GM12878 (cell line): ENCODE measurements at regions not wholly inside any gene's neighbourhood (a gene's known extent, or its start where the extent isn't known, plus 50 kb on each side); places are given as distances from the start of the nearest gene placed in this dataset.

ENCODE experiments used
- ATAC-seq: fragments of 200-7000 bp; cut with Tn5 transposase; 3 replicates; pipeline ENCODE4 v1.9.1; 2020; ENCODE audit warnings: mild to moderate bottlenecking, moderate library complexity
- BruUV-seq: library from RNA; stranded (reverse); fragments of 400-500 nt; replicated peaks from 2 replicates; lab custom pipeline; 2021; lab: Mats Ljungman, UMichigan
- CTCF ChIA-PET: fragments of 300-600 bp; sonication (Branson Sonifier 250); formaldehyde crosslinking; extraction: SDS; loops from one replicate; lab custom pipeline; 2021; ENCODE audit warnings: inconsistent platforms; lab: Yijun Ruan, JAX
- POLR2A ChIA-PET: fragments of 350-600 bp; formaldehyde crosslinking; extraction: SDS; loops from one replicate; lab custom pipeline; 2021; ENCODE audit warnings: inconsistent platforms; lab: Charles Lee
- RAD21 ChIA-PET: fragments of 300-600 bp; sonication (Branson Sonifier 250); formaldehyde crosslinking; loops from one replicate; lab custom pipeline; 2023; ENCODE audit warnings: antibody characterized with exemption; ENCODE audit not compliant: unreplicated experiment; lab: Charles Lee
- SMC1A ChIA-PET: fragments of 300-600 bp; sonication (Branson Sonifier 250); formaldehyde crosslinking; loops from one replicate; lab custom pipeline; 2023; ENCODE audit not compliant: unreplicated experiment, uncharacterized antibody; lab: Charles Lee
- DNase-seq: peaks from one replicate; pipeline ENCODE4 v3.0.0-alpha.2; 2011; ENCODE audit warnings: low read depth, low spot score
- FAIRE-seq: peaks from 3 replicates; lab custom pipeline; 2011; peaks lifted over from hg19 to GRCh38; lab: Jason Lieb, UNC
- H2AFZ ChIP-seq: 2 replicates; pipeline ENCODE4 v1.6.0; 2011; ENCODE audit warnings: low read depth, low read length, control low read depth; ENCODE audit not compliant: control insufficient read depth
- H3K27ac ChIP-seq: 2 replicates; pipeline ENCODE4 v1.5.1; 2011; ENCODE audit warnings: control low read depth; ENCODE audit not compliant: control insufficient read depth, insufficient read depth
- H3K27me3 ChIP-seq, 2 experiments: replicated peaks in 1 of 2; 2 replicates each; pipeline versions ENCODE4 v1.6.0 to v1.6.1; 2011; ENCODE audit warnings: low read length in 1 of 2; ENCODE audit not compliant: control insufficient read depth in 2 of 2, insufficient read depth in 2 of 2
- H3K36me3 ChIP-seq, 2 experiments: 2 replicates each; pipeline ENCODE4 v1.5.1; 2011; ENCODE audit warnings: low read length in 1 of 2; ENCODE audit not compliant: control insufficient read depth in 2 of 2, insufficient read depth in 2 of 2
- H3K4me1 ChIP-seq: 2 replicates; pipeline ENCODE4 v1.6.1; 2011; ENCODE audit warnings: mild to moderate bottlenecking, low read length, moderate library complexity, mixed read lengths; ENCODE audit not compliant: control insufficient read depth, insufficient read depth
- H3K4me2 ChIP-seq: 2 replicates; pipeline ENCODE4 v1.6.0; 2011; ENCODE audit warnings: control low read depth; ENCODE audit not compliant: control insufficient read depth, insufficient read depth
- H3K4me3 ChIP-seq: fragments of 200-600 bp; sonication (generic); 2 replicates; pipeline ENCODE4 v1.5.1; 2016
- H3K79me2 ChIP-seq: 2 replicates; pipeline ENCODE4 v1.6.0; 2011; ENCODE audit warnings: low read length; ENCODE audit not compliant: control insufficient read depth, insufficient read depth
- H3K9ac ChIP-seq: 2 replicates; pipeline ENCODE4 v1.8.0; 2011; ENCODE audit warnings: low read length, control low read depth, mixed read lengths; ENCODE audit not compliant: control insufficient read depth, insufficient read depth
- H3K9me3 ChIP-seq: replicated peaks from 3 replicates; pipeline ENCODE4 v1.5.1; 2011; ENCODE audit warnings: mild to moderate bottlenecking, low read length; ENCODE audit not compliant: control insufficient read depth, insufficient read depth
- H4K20me1 ChIP-seq: 2 replicates; pipeline ENCODE4 v1.6.0; 2011; ENCODE audit not compliant: control insufficient read depth, insufficient read depth
- CBX5 ChIP-seq: sonication (generic); IDR thresholded peaks from 2 replicates; pipeline ENCODE4 v1.6.1; 2016; ENCODE audit warnings: low read depth, moderate library complexity, mild to moderate bottlenecking, inconsistent platforms
- CUX1 ChIP-seq: IDR thresholded peaks from 2 replicates; pipeline ENCODE4 v1.6.1; 2012; ENCODE audit warnings: improper control_type of control experiment, low read depth, low read length; ENCODE audit not compliant: insufficient replicate concordance
- E2F8 ChIP-seq: fragments of 450-650 bp; IDR thresholded peaks from 2 replicates; pipeline ENCODE4 v1.6.1; 2018; ENCODE audit warnings: mild to moderate bottlenecking, low read depth, moderate library complexity; ENCODE audit not compliant: partially characterized antibody
- FOXK2 ChIP-seq: fragments of 450-650 bp; IDR thresholded peaks from 2 replicates; pipeline ENCODE4 v1.6.1; 2017; ENCODE audit warnings: mild to moderate bottlenecking, moderate library complexity
- IRF4 ChIP-seq: IDR thresholded peaks from 2 replicates; pipeline ENCODE4 v1.6.1; 2011; ENCODE audit warnings: low read depth, low read length
- JUNB ChIP-seq: IDR thresholded peaks from 2 replicates; pipeline ENCODE4 v1.6.1; 2016; ENCODE audit warnings: antibody characterized with exemption, mild to moderate bottlenecking
- KLF5 ChIP-seq: fragments of 450-650 bp; IDR thresholded peaks from 2 replicates; pipeline ENCODE4 v1.6.1; 2014; ENCODE audit warnings: mild to moderate bottlenecking; ENCODE audit not compliant: partially characterized antibody
- MTA2 ChIP-seq: fragments of 450-650 bp; IDR thresholded peaks from 2 replicates; pipeline ENCODE4 v1.6.1; 2016; ENCODE audit warnings: low read depth, mild to moderate bottlenecking, moderate library complexity
- PAX8 ChIP-seq: fragments of 450-650 bp; IDR thresholded peaks from 2 replicates; pipeline ENCODE4 v1.6.1; 2017; ENCODE audit warnings: mild to moderate bottlenecking, moderate library complexity
- POLR2AphosphoS5 ChIP-seq: IDR thresholded peaks from 2 replicates; pipeline ENCODE4 v1.6.1; 2011; ENCODE audit warnings: mild to moderate bottlenecking, low read length, inconsistent platforms
- SIN3A ChIP-seq: IDR thresholded peaks from 2 replicates; pipeline ENCODE4 v1.6.1; 2012; ENCODE audit warnings: low read depth, low read length, improper control_type of control experiment
- SIX5 ChIP-seq: IDR thresholded peaks from 2 replicates; pipeline ENCODE4 v1.6.1; 2011; ENCODE audit warnings: mild to moderate bottlenecking, low read depth, low read length, moderate library complexity; ENCODE audit not compliant: severe bottlenecking
- SUPT20H ChIP-seq: IDR thresholded peaks from 2 replicates; pipeline ENCODE4 v1.6.1; 2011; ENCODE audit warnings: low read depth, mild to moderate bottlenecking, low read length, moderate library complexity, borderline replicate concordance; ENCODE audit not compliant: control insufficient read depth
- YBX1 ChIP-seq: fragments of 450-650 bp; IDR thresholded peaks from 2 replicates; pipeline ENCODE4 v1.6.1; 2016; ENCODE audit warnings: antibody characterized with exemption
- WGBS: methylation state at CpG from one replicate; pipeline ENCODE4 v1.1.6; 2016; ENCODE audit warnings: low lambda C conversion rate; ENCODE audit not compliant: insufficient replicate concordance, insufficient coverage; ENCODE audit errors: missing lambda C conversion rate; 5-methylcytosine and 5-hydroxymethylcytosine counted together
- in situ Hi-C: fragments of 300-500 bp; cut with MboI; formaldehyde crosslinking; loops from 9 replicates; pipeline ENCODE4 v1.14.3; 2018; ENCODE audit warnings: mixed read lengths
- intact Hi-C: fragments of 100-400 bp; cut with micrococcal nuclease; formaldehyde crosslinking; loops from one replicate; pipeline ENCODE4 v1.14.2; 2022; ENCODE audit not compliant: unreplicated experiment
- TF ChIP-seq, protein P1 (sequence below): fragments of 450-650 bp; IDR thresholded peaks from 2 replicates; pipeline ENCODE4 v1.6.1; 2017; ENCODE audit warnings: mild to moderate bottlenecking

- H3K27me3 ChIP-seq, result no peaks in the 10 kb centered on the region
- RAD21 ChIA-PET, result no interaction called here
- no peak overlapping the region for H3K4me3 ChIP-seq
- H2AFZ ChIP-seq, result no peak overlapping the region
- H3K79me2 ChIP-seq, result no peaks in the 10 kb centered on the region
- in situ Hi-C loops (loop anchor here (25.0 kb wide), 1 partner anchor 1253 kb away; no protein-coding TSS in a partner anchor), intact Hi-C loops (no loop called here)
- DNase-seq (no peak), ATAC-seq (no peak), FAIRE-seq (no peak)
- H3K4me2 ChIP-seq, result no peak overlapping the region
- CTCF ChIA-PET, result interaction anchor here (1.9 kb wide), 1 partner anchor 1253 kb away, joined by 4 read pairs; no protein-coding TSS in a partner anchor
- SMC1A ChIA-PET, result no interaction called here
- H4K20me1 ChIP-seq, result no peaks in the 10 kb centered on the region
- no peak overlapping the region for H3K9ac ChIP-seq
- no TSS peak for BruUV-seq
- no peak overlapping the region for H3K27ac ChIP-seq
- WGBS, result 51% methylated on average over 6 of the region's 6 CpGs
- no peaks in the 10 kb centered on the region for H3K4me1 ChIP-seq
- H3K36me3 ChIP-seq, result no peaks in the 10 kb centered on the region
- no peak for TF ChIP-seq POLR2AphosphoS5
- TF ChIP-seq PAX8, result no peak
- TF ChIP-seq YBX1, result no peak
- TF ChIP-seq IRF4, result no peak
- no peak for TF ChIP-seq MTA2
- no peak for TF ChIP-seq JUNB
- TF ChIP-seq SUPT20H, result no peak
- no peak for TF ChIP-seq SIN3A
- TF ChIP-seq CUX1, result no peak
- TF ChIP-seq, protein P1, sequence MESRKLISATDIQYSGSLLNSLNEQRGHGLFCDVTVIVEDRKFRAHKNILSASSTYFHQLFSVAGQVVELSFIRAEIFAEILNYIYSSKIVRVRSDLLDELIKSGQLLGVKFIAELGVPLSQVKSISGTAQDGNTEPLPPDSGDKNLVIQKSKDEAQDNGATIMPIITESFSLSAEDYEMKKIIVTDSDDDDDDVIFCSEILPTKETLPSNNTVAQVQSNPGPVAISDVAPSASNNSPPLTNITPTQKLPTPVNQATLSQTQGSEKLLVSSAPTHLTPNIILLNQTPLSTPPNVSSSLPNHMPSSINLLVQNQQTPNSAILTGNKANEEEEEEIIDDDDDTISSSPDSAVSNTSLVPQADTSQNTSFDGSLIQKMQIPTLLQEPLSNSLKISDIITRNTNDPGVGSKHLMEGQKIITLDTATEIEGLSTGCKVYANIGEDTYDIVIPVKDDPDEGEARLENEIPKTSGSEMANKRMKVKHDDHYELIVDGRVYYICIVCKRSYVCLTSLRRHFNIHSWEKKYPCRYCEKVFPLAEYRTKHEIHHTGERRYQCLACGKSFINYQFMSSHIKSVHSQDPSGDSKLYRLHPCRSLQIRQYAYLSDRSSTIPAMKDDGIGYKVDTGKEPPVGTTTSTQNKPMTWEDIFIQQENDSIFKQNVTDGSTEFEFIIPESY, result no peak
- TF ChIP-seq SIX5, result no peak
- no peak for TF ChIP-seq KLF5
- TF ChIP-seq E2F8, result no peak
- TF ChIP-seq CBX5, result no peak
- no peak for TF ChIP-seq FOXK2
- no peaks in the 10 kb centered on the region for H3K9me3 ChIP-seq
- POLR2A ChIA-PET, result no interaction called here
Observed at GRCh38 chr2:104415284-104415683, 438.6 kb upstream of the POU3F3 start.
